HFFc6 (cell line): ENCODE measurements at regions not wholly inside any gene's neighbourhood (a gene's known extent, or its start where the extent isn't known, plus 50 kb on each side); places are given as distances from the start of the nearest gene placed in this dataset.

Experiments used
- DNase-seq: peaks from one replicate; pipeline ENCODE4 v3.0.0-alpha.2; 2018
- H3K27ac Mint-ChIP-seq: 2 replicates; pipeline ENCODE4 v1.8.0; 2020; ENCODE audit warnings: mild to moderate bottlenecking, mixed read lengths
- H3K27me3 Mint-ChIP-seq: 2 replicates; pipeline ENCODE4 v1.8.0; 2021; ENCODE audit warnings: mild to moderate bottlenecking, moderate library complexity, mixed read lengths; ENCODE audit not compliant: insufficient read depth
- H3K36me3 Mint-ChIP-seq: 2 replicates; pipeline ENCODE4 v1.8.0; 2021; ENCODE audit warnings: low read depth, mixed read lengths
- H3K4me1 Mint-ChIP-seq: 2 replicates; pipeline ENCODE4 v1.8.0; 2020; ENCODE audit warnings: low read depth, mixed read lengths
- H3K4me3 Mint-ChIP-seq: 2 replicates; pipeline ENCODE4 v1.8.0; 2020; ENCODE audit warnings: mild to moderate bottlenecking, moderate library complexity, mixed read lengths
- H3K9me3 Mint-ChIP-seq: 2 replicates; pipeline ENCODE4 v1.8.0; 2020; ENCODE audit warnings: mild to moderate bottlenecking, mixed read lengths
- CTCF ChIP-seq: fragments of 200-600 bp; sonication (generic); IDR thresholded peaks from 2 replicates; pipeline ENCODE4 v1.5.0; 2021; ENCODE audit warnings: antibody characterized with exemption, mild to moderate bottlenecking

DNA sequence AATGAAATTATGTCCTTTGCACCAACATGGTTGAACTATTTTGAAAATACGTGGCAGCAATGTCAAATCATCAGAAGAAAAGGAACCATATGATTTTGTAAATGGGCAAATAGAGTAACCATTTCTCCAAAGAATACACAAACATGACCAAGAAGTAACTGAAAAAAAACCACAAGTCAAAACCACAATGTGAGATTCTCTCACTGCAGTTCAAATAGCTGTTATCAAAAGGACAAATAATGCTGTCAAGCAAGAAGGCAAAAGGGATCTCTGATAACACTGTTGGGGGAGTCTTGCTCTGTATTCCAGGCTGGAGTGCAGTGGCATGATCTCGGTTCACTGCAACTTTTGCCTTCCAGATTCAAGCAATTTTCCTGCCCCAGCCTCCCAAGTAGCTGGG, 170.7 kb upstream of the XIST start:
- Mint-ChIP-seq H3K27ac (no peak overlapping the region), H3K4me1 (no peaks in the 10 kb centered on the region; the same call in 1 of the 2 replicates), H3K9me3 (peaks cover 5% of the 10 kb centered on the region; the same call in 1 of the 2 replicates), H3K27me3 (no peaks in the 10 kb centered on the region), H3K4me3 (no peak overlapping the region), H3K36me3 (peaks cover 13% of the 10 kb centered on the region)
- TF ChIP-seq CTCF: no peak
- DNase-seq: no peak

GRCh38 chrX:74018253-74018652, 165.7 kb upstream of the XIST start:
- Mint-ChIP-seq H3K4me1 (peaks cover 4% of the 10 kb centered on the region; the same call in 1 of the 2 replicates), H3K27me3 (no peaks in the 10 kb centered on the region), H3K36me3 (peaks cover 9% of the 10 kb centered on the region; the same call in 1 of the 2 replicates), H3K27ac (no peak overlapping the region), H3K9me3 (no peaks in the 10 kb centered on the region), H3K4me3 (no peak overlapping the region)
- DNase-seq: no peak
- TF ChIP-seq CTCF: no peak

- Mint-ChIP-seq H3K27ac (no peak overlapping the region), H3K9me3 (no peaks in the 10 kb centered on the region), H3K4me3 (no peak overlapping the region), H3K27me3 (no peaks in the 10 kb centered on the region), H3K4me1 (peaks cover 4% of the 10 kb centered on the region; the same call in 1 of the 2 replicates), H3K36me3 (peaks cover 7% of the 10 kb centered on the region; the same call in 1 of the 2 replicates)
- TF ChIP-seq CTCF: peak; percentile 86
- peak; percentile 38 for DNase-seq
These were observed 163.0 kb upstream of the XIST start for GRCh38 chrX:74015379-74016019.

DNA sequence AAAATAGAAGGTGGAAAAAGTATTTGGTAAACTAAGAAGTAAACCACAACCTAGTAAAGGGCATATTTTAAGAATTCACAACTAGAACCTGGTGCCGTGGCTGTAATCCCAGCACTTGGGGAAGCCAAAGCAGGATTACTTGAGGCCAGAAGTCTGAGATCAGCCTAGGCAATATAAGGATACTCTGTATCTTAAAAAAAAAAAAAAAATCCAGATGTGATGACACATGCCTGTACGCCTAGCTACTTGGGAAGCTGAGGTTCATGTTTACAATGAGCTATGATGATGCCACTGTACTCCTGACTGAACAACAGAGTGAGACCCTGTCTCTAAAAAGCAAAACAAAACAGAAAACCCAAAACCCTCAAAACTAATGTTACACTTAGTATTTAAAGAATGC, 156.5 kb upstream of the XIST start:
- Mint-ChIP-seq H3K27me3 (no peaks in the 10 kb centered on the region), H3K36me3 (peaks cover 14% of the 10 kb centered on the region; the same call in 1 of the 2 replicates), H3K4me1 (peaks cover 14% of the 10 kb centered on the region), H3K4me3 (no peak overlapping the region), H3K9me3 (no peaks in the 10 kb centered on the region), H3K27ac (peak overlapping the region; percentile 75; the same call in 1 of the 2 replicates)
- TF ChIP-seq CTCF: no peak
- DNase-seq: no peak

DNA sequence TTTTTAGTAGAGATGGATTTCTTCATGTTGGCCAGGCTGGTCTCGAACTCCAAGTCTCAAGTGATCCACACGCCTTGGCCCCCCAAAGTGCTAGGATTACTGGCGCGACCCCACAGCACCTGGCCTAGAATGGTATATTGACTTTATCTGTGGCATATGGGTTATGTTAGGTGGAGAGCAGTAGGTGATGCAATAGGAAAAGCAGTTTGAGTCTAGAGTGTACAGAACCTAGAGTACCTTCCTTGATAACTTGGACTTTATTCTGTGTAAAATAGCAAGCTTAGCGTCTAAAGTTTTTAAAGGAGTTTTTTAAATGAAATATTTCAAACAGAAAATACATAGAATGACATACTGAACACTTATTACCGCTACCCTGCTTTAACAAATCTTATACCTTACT, 139.5 kb upstream of the XIST start:
- TF ChIP-seq CTCF: no peak
- H3K4me3 Mint-ChIP-seq: no peak overlapping the region
- no peak overlapping the region for H3K27ac Mint-ChIP-seq
- peaks cover 5% of the 10 kb centered on the region; the same call in 1 of the 2 replicates for H3K4me1 Mint-ChIP-seq
- H3K9me3 Mint-ChIP-seq: peaks cover 4% of the 10 kb centered on the region; the same call in 1 of the 2 replicates
- DNase-seq: no peak
- peaks cover 21% of the 10 kb centered on the region for H3K36me3 Mint-ChIP-seq
- H3K27me3 Mint-ChIP-seq: no peaks in the 10 kb centered on the region
